ENCODE measurements at regions not wholly inside any gene's neighbourhood (a gene's known extent, or its start where the extent isn't known, plus 50 kb on each side); places are given as distances from the start of the nearest gene placed in this dataset.

GRCh38 chr21:15240848-15241247 lies 176.0 kb upstream of the NRIP1 start:
- WGBS, 10 experiments = 0 to 89% (median 53%) methylated on average over 1 to 2 of the region's 2 CpGs
- no peak overlapping the region for H3K4me3 ChIP-seq
- in situ Hi-C loops (cut with MboI; ENCODE audit: low pct_unique_long_range_greater_than_20kb in 2 of 9, low sequenced_read_pairs in 9 of 9, unreplicated experiment in 9 of 9) = no loop called here
- H3K27ac ChIP-seq = no peak overlapping the region
- peak in 2 of 8 experiments; percentile 14 to 66 for ATAC-seq (replicated peaks in 6 of 8)
- H3K4me1 ChIP-seq (replicated peaks in 1 of 2) = peaks cover 0 to 12% of the 10 kb centered on the region in 2 donors

- WGBS, 10 experiments = 4 to 83% (median 48%) methylated on average over 1 to 2 of the region's 2 CpGs
- H3K27ac ChIP-seq = no peak overlapping the region
- peak in 6 of 8 experiments; percentile 26 to 91 (median 66) for ATAC-seq (replicated peaks in 6 of 8)
- H3K4me1 ChIP-seq (replicated peaks in 1 of 2) = peaks cover 0 to 14% of the 10 kb centered on the region in 2 donors
- no peak overlapping the region for H3K4me3 ChIP-seq
- in situ Hi-C loops (cut with MboI; ENCODE audit: low pct_unique_long_range_greater_than_20kb in 2 of 9, low sequenced_read_pairs in 9 of 9, unreplicated experiment in 9 of 9) = no loop called here
These were observed 177.4 kb upstream of the NRIP1 start for GRCh38 chr21:15241997-15242736.

DNA sequence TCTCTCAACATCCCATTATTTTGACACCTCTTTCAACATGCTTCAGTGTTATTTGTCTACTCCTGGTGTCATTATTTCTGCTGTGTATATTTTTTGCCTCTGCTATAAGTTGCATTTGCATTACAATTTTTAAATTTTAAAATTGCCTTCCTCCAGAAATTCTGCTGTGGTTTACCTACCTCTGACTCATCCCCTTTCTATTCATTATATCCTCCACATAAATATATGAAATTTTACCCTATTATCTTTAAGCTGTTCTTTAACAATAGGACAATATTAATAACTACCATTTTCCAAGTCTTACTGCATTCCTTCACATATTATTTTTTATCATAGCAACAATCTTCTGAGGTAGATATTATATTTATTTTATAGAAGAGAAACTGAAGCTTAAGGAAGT lies 178.1 kb upstream of the NRIP1 start:
- Histone ChIP-seq H3K4me1 (replicated peaks in 1 of 2) (peaks cover 0 to 14% of the 10 kb centered on the region in 2 donors), H3K27ac (no peak overlapping the region), H3K4me3 (no peak overlapping the region)
- ATAC-seq (replicated peaks in 6 of 8) = no peak
- in situ Hi-C loops (cut with MboI; ENCODE audit: low pct_unique_long_range_greater_than_20kb in 2 of 9, low sequenced_read_pairs in 9 of 9, unreplicated experiment in 9 of 9) = no loop called here

DNA sequence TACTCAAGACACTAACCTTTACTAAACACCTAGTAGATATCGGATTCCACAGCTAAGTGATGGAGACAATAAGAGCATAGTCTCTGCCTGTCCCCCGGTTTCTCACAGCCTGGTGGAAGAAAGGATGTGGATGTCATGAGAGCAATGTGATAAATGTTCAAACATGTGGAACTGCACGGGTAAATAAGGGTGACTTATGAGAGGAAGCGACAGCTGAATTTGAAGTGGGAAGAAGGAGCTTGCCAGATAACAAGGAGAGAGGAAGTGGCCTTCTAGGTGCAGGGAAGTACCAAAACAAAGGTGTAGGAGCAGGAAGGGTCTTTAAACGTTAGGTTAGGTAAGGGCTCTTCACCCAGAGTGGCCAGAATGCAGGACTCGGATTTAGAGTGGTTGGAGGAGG lies 178.6 kb upstream of the NRIP1 start:
- H3K27ac ChIP-seq = no peak overlapping the region
- in situ Hi-C loops (cut with MboI; ENCODE audit: low pct_unique_long_range_greater_than_20kb in 2 of 9, low sequenced_read_pairs in 9 of 9, unreplicated experiment in 9 of 9) = no loop called here
- WGBS, 10 experiments = 54 to 92% (median 74%) methylated on average over 2 to 6 of the region's 6 CpGs; no CpG with 5 or more reads in 2 of the 10 experiments
- no peak for ATAC-seq (replicated peaks in 6 of 8)
- no peak overlapping the region for H3K4me3 ChIP-seq
- H3K4me1 ChIP-seq (replicated peaks in 1 of 2) = peaks cover 0 to 14% of the 10 kb centered on the region in 2 donors

DNA sequence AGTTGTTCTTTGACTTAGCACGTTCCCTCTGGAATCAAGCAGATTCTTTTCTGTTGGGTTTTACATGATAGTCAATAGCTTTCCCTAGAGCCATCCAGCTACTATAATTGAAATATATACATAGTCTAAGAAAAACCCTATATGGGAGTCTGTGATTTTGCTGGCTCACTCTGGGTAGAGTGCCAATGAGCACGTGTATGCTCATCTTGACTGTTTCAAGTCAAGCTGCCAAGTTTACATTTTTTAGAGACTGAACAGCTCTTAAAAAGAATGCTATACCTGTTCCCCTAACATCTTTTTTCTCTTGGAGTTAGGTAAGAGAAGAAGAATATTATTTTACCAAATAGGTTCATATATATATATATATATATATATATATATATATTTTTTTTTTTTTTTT lies 182.8 kb upstream of the NRIP1 start:
- Histone ChIP-seq H3K27ac (no peak overlapping the region), H3K4me1 (replicated peaks in 1 of 2) (peaks cover 0 to 10% of the 10 kb centered on the region in 2 donors), H3K4me3 (no peak overlapping the region)
- ATAC-seq (replicated peaks in 6 of 8) = no peak
- in situ Hi-C loops (cut with MboI; ENCODE audit: low pct_unique_long_range_greater_than_20kb in 2 of 9, low sequenced_read_pairs in 9 of 9, unreplicated experiment in 9 of 9) = no loop called here
- WGBS, 10 experiments = 61 to 100% (median 90%) methylated on average over 1 to 2 of the region's 2 CpGs; no CpG with 5 or more reads in 4 of the 10 experiments

- 59 to 100% (median 97%) methylated on average over 1 to 5 of the region's 6 CpGs for WGBS, 10 experiments
These were observed 184.6 kb upstream of the NRIP1 start for GRCh38 chr21:15249285-15249993.

GRCh38 chr21:15250384-15250783 lies 185.6 kb upstream of the NRIP1 start:
- Histone ChIP-seq H3K4me1 (replicated peaks in 1 of 2) (peaks cover 0 to 7% of the 10 kb centered on the region in 2 donors), H3K27ac (no peak overlapping the region), H3K4me3 (no peak overlapping the region)
- ATAC-seq (replicated peaks in 6 of 8) = no peak
- in situ Hi-C loops (cut with MboI; ENCODE audit: low pct_unique_long_range_greater_than_20kb in 2 of 9, low sequenced_read_pairs in 9 of 9, unreplicated experiment in 9 of 9) = no loop called here
- WGBS, 10 experiments = 17 to 100% (median 74%) methylated on average over 1 to 2 of the region's 2 CpGs; no CpG with 5 or more reads in 2 of the 10 experiments

More at GRCh38 chr21:15249285-15249993, 184.6 kb upstream of the NRIP1 start:
- Histone ChIP-seq H3K27ac (no peak overlapping the region), H3K4me3 (no peak overlapping the region), H3K4me1 (replicated peaks in 1 of 2) (peaks cover 0 to 7% of the 10 kb centered on the region in 2 donors)
- no peak for ATAC-seq (replicated peaks in 6 of 8)
- in situ Hi-C loops (cut with MboI; ENCODE audit: low pct_unique_long_range_greater_than_20kb in 2 of 9, low sequenced_read_pairs in 9 of 9, unreplicated experiment in 9 of 9) = no loop called here

DNA sequence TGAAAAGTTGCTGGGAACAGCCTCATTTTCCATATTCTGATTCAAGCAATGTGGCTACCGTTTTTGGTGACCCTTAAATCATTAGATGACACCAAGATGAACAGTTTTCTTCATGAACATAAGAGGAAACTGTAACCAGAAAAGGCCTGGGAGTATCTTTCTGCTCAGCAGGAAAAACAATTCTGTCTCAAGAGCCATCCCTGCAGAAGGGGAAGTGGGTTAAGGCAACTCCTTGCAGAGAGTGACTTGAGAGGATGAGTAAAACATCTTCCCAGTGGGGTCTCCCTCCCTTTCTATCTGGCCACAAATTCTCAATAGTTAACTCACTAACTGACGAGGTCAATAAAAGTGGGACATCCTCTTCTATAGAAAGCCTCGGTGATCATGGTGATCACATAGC lies 187.6 kb upstream of the NRIP1 start:
- WGBS, 10 experiments = 43 to 100% (median 66%) methylated on average over 1 to 3 of the region's 3 CpGs; no CpG with 5 or more reads in 4 of the 10 experiments
- in situ Hi-C loops (cut with MboI; ENCODE audit: low pct_unique_long_range_greater_than_20kb in 2 of 9, low sequenced_read_pairs in 9 of 9, unreplicated experiment in 9 of 9) = no loop called here
- Histone ChIP-seq H3K27ac (no peak overlapping the region), H3K4me3 (no peak overlapping the region), H3K4me1 (replicated peaks in 1 of 2) (no peaks in the 10 kb centered on the region)
- no peak for ATAC-seq (replicated peaks in 6 of 8)

DNA sequence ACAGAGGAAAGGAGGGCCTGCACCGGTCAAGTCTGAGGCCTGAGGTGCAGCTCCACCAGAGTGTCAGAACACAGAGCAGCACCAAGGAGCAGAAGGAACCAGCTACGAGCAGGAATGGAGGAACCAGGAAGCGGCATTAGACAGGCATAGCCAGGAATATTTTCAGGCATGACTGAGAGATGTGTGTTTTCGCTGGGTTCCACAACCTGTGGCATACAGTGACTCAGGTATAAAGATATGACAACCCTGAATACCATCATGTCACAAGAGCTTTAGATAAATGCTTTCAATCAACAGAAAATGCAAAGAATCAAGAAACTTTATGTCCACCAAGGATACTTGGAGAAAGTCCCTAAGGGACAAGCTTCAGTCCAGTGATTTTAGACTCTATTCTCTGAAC lies 189.3 kb upstream of the NRIP1 start:
- in situ Hi-C loops (cut with MboI; ENCODE audit: low pct_unique_long_range_greater_than_20kb in 2 of 9, low sequenced_read_pairs in 9 of 9, unreplicated experiment in 9 of 9) = no loop called here
- Histone ChIP-seq H3K4me3 (no peak overlapping the region), H3K4me1 (replicated peaks in 1 of 2) (no peaks in the 10 kb centered on the region), H3K27ac (no peak overlapping the region)
- ATAC-seq (replicated peaks in 6 of 8) = no peak
- WGBS, 10 experiments = 90 to 100% (median 100%) methylated on average over 1 to 2 of the region's 4 CpGs; no CpG with 5 or more reads in 7 of the 10 experiments

GRCh38 chr21:15255261-15255660 lies 190.5 kb upstream of the NRIP1 start:
- Histone ChIP-seq H3K4me3 (no peak overlapping the region), H3K4me1 (replicated peaks in 1 of 2) (no peaks in the 10 kb centered on the region), H3K27ac (no peak overlapping the region)
- ATAC-seq (replicated peaks in 6 of 8) = no peak
- WGBS, 10 experiments = 20 to 100% (median 83%) methylated on average over 1 to 7 of the region's 7 CpGs; no CpG with 5 or more reads in 1 of the 10 experiments
- in situ Hi-C loops (cut with MboI; ENCODE audit: low pct_unique_long_range_greater_than_20kb in 2 of 9, low sequenced_read_pairs in 9 of 9, unreplicated experiment in 9 of 9) = no loop called here

DNA sequence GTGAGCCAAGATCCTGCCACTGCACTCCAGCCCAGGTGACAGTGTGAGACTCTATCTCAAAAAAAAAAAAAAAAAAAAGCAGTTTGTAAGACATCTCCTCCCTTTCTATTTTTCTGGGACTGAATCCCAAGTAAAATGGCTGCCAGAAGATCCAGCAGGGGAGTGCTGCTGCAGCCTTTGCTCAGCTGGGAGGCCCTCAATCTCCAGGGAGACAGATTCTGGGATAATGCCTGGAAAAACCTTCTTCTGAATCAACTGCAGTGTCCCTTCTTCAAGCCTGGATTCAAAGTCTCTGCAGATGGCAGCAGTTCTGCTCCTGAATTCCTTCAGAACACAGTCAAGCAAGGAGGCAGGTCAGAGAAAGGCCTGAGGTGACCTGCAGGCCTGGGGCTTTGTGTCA lies 191.0 kb upstream of the NRIP1 start:
- no peak for ATAC-seq (replicated peaks in 6 of 8)
- Histone ChIP-seq H3K4me1 (replicated peaks in 1 of 2) (no peaks in the 10 kb centered on the region), H3K27ac (no peak overlapping the region), H3K4me3 (no peak overlapping the region)
- in situ Hi-C loops (cut with MboI; ENCODE audit: low pct_unique_long_range_greater_than_20kb in 2 of 9, low sequenced_read_pairs in 9 of 9, unreplicated experiment in 9 of 9) = no loop called here

- in situ Hi-C loops (cut with MboI; ENCODE audit: low pct_unique_long_range_greater_than_20kb in 2 of 9, low sequenced_read_pairs in 9 of 9, unreplicated experiment in 9 of 9) = no loop called here
- Histone ChIP-seq H3K27ac (no peak overlapping the region), H3K4me3 (no peak overlapping the region), H3K4me1 (replicated peaks in 1 of 2) (no peaks in the 10 kb centered on the region)
- ATAC-seq (replicated peaks in 6 of 8) = no peak
These were observed 192.2 kb upstream of the NRIP1 start for GRCh38 chr21:15256996-15257395.

DNA sequence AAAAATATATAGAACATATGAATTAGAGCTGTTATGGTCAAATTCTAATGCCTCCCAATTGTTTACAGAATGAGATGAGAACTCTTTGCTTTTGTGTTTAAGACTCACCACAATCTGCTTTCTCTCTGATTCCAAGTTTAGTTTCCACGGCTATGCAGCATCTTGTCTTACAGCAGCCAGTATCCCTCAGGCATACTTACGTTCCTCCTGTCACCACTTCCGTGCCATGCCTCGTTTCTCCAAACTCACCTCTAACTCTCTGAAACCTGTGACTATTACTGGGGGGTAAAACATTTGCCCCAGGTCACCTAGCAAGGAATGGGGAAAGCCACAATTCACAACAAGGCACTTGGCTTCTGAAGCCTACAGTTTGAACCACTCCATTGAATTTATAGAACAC lies 192.8 kb upstream of the NRIP1 start:
- no peak overlapping the region for H3K27ac ChIP-seq
- in situ Hi-C loops (cut with MboI; ENCODE audit: low pct_unique_long_range_greater_than_20kb in 2 of 9, low sequenced_read_pairs in 9 of 9, unreplicated experiment in 9 of 9) = no loop called here
- ATAC-seq (replicated peaks in 6 of 8) = no peak
- 67 to 97% (median 85%) methylated on average over 1 to 4 of the region's 4 CpGs; no CpG with 5 or more reads in 4 of the 10 experiments for WGBS, 10 experiments
- no peaks in the 10 kb centered on the region for H3K4me1 ChIP-seq (replicated peaks in 1 of 2)
- no peak overlapping the region for H3K4me3 ChIP-seq

DNA sequence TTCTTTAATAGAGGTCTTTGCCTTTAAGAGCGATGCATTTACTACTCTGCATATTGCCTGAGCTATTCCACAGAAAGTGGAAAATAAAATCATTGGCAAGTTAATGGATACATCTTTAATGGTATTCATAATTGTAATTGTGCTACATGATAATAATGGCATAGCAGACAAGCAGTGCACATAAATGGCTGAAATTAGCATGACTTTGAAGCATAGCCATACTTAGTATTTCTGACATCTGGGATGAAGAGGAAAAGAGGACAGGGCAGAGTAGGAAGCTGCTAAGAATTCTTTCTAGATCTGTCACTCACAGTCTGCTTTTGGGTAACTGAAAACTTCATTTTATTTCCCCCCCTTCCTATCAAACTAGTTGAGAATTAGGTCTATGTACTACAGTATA lies 195.0 kb upstream of the NRIP1 start:
- WGBS, 10 experiments = 75 to 100% (median 100%) methylated on average over 1 of the region's 1 CpG; no CpG with 5 or more reads in 4 of the 10 experiments
- Histone ChIP-seq H3K4me1 (replicated peaks in 1 of 2) (peaks cover 0 to 4% of the 10 kb centered on the region in 2 donors), H3K4me3 (no peak overlapping the region), H3K27ac (no peak overlapping the region)
- peak in 3 of 8 experiments; percentile 45 to 54 (median 51) for ATAC-seq (replicated peaks in 6 of 8)
- in situ Hi-C loops (cut with MboI; ENCODE audit: low pct_unique_long_range_greater_than_20kb in 2 of 9, low sequenced_read_pairs in 9 of 9, unreplicated experiment in 9 of 9) = no loop called here
